IMR-90 (cell line): ENCODE measurements at regions not wholly inside any gene's neighbourhood (a gene's known extent, or its start where the extent isn't known, plus 50 kb on each side); places are given as distances from the start of the nearest gene placed in this dataset.

ENCODE experiments used
- ATAC-seq: fragments of 200-7000 bp; cut with Tn5 transposase; 2 replicates; pipeline ENCODE4 v1.9.1; 2020; ENCODE audit warnings: low read depth, mild to moderate bottlenecking, moderate library complexity
- BruUV-seq: library from RNA; stranded (reverse); fragments of 400-500 nt; replicated peaks from 2 replicates; lab custom pipeline; 2021; lab: Mats Ljungman, UMichigan
- CTCF ChIA-PET: fragments of 300-600 bp; formaldehyde crosslinking; extraction: SDS; loops from one replicate; lab custom pipeline; 2021; ENCODE audit warnings: antibody characterized with exemption; lab: Yijun Ruan, JAX
- POLR2A ChIA-PET: fragments of 300-600 bp; sonication (Branson Sonifier 250); formaldehyde crosslinking; loops from one replicate; lab custom pipeline; 2022; ENCODE audit warnings: antibody characterized with exemption; ENCODE audit not compliant: unreplicated experiment; lab: Charles Lee
- DNase-seq: peaks from one replicate; pipeline ENCODE4 v3.0.0; 2013
- H2AFZ ChIP-seq: replicated peaks from 2 replicates; pipeline ENCODE3; 2013; ENCODE audit warnings: low read length, mild to moderate bottlenecking; ENCODE audit not compliant: poor library complexity
- H2AK5ac ChIP-seq: 2 replicates; pipeline ENCODE4 v1.6.1; 2013; ENCODE audit warnings: low read depth, low read length, inconsistent platforms
- H2AK9ac ChIP-seq: replicated peaks from 2 replicates; pipeline ENCODE3; 2013; ENCODE audit warnings: mild to moderate bottlenecking, low read depth, low read length, moderate library complexity; ENCODE audit not compliant: poor library complexity
- H2BK120ac ChIP-seq: 2 replicates; pipeline ENCODE4 v1.6.1; 2013; ENCODE audit warnings: low read depth, low read length, inconsistent platforms
- H2BK15ac ChIP-seq: 3 replicates; pipeline ENCODE4 v1.6.1; 2013; ENCODE audit warnings: low read depth, low read length, inconsistent platforms
- H2BK20ac ChIP-seq: 2 replicates; pipeline ENCODE4 v1.6.1; 2013; ENCODE audit warnings: low read depth, mild to moderate bottlenecking, inconsistent platforms, low read length, moderate library complexity
- H2BK5ac ChIP-seq: 2 replicates; pipeline ENCODE4 v1.6.1; 2013; ENCODE audit warnings: mild to moderate bottlenecking, low read depth, low read length, inconsistent platforms; ENCODE audit not compliant: poor library complexity, severe bottlenecking
- H3K14ac ChIP-seq: replicated peaks from 2 replicates; pipeline ENCODE4 v1.6.1; 2013; ENCODE audit warnings: low read depth, low read length, inconsistent platforms
- H3K18ac ChIP-seq: 2 replicates; pipeline ENCODE4 v1.6.1; 2013; ENCODE audit warnings: low read depth, low read length, control low read depth
- H3K23ac ChIP-seq: 2 replicates; pipeline ENCODE4 v1.6.1; 2013; ENCODE audit warnings: low read depth, low read length, inconsistent platforms
- H3K27ac ChIP-seq: 2 replicates; pipeline ENCODE4 v1.5.1; 2013; ENCODE audit warnings: mild to moderate bottlenecking, control low read depth, low read length; ENCODE audit not compliant: insufficient read depth
- H3K27me3 ChIP-seq: 2 replicates; pipeline ENCODE4 v1.6.1; 2013; ENCODE audit warnings: low read length; ENCODE audit not compliant: control insufficient read depth, insufficient read depth
- H3K36me3 ChIP-seq: 2 replicates; pipeline ENCODE4 v1.6.1; 2013; ENCODE audit warnings: low read length, mixed read lengths; ENCODE audit not compliant: control insufficient read depth, insufficient read depth
- H3K4ac ChIP-seq: 2 replicates; pipeline ENCODE4 v1.6.1; 2013; ENCODE audit warnings: low read depth, low read length, inconsistent platforms
- H3K4me1 ChIP-seq: 2 replicates; pipeline ENCODE4 v1.6.1; 2013; ENCODE audit warnings: low read length, mixed read lengths; ENCODE audit not compliant: control insufficient read depth, insufficient read depth
- H3K4me2 ChIP-seq: 2 replicates; pipeline ENCODE4 v1.6.1; 2013; ENCODE audit warnings: low read depth, mild to moderate bottlenecking, control low read depth, low read length, moderate library complexity
- H3K4me3 ChIP-seq: 2 replicates; pipeline ENCODE4 v1.5.1; 2013; ENCODE audit warnings: low read depth, mild to moderate bottlenecking, control low read depth, low read length, moderate library complexity; ENCODE audit not compliant: insufficient read depth
- H3K56ac ChIP-seq: 2 replicates; pipeline ENCODE4 v1.6.1; 2013; ENCODE audit warnings: low read length, inconsistent platforms; ENCODE audit not compliant: insufficient read depth; ENCODE audit errors: extremely low read depth
- H3K79me1 ChIP-seq, 2 experiments: 2 replicates each; pipeline ENCODE4 v1.6.1; 2013; ENCODE audit warnings: low read length in 2 of 2, inconsistent platforms in 1 of 2, low read depth in 1 of 2
- H3K9ac ChIP-seq: 2 replicates; pipeline ENCODE4 v1.6.1; 2013; ENCODE audit warnings: low read depth, low read length, control low read depth
- H3K9me1 ChIP-seq: 2 replicates; pipeline ENCODE4 v1.6.1; 2013; ENCODE audit warnings: low read length, inconsistent platforms; ENCODE audit not compliant: insufficient read depth
- H3K9me3 ChIP-seq: 2 replicates; pipeline ENCODE4 v1.6.1; 2013; ENCODE audit warnings: low read length; ENCODE audit not compliant: control insufficient read depth, insufficient read depth
- H4K20me1 ChIP-seq: 2 replicates; pipeline ENCODE4 v1.6.1; 2013; ENCODE audit warnings: low read length, inconsistent platforms; ENCODE audit not compliant: insufficient read depth
- H4K5ac ChIP-seq: 2 replicates; pipeline ENCODE4 v1.6.1; 2013; ENCODE audit warnings: mild to moderate bottlenecking, low read depth, low read length, control low read depth
- H4K8ac ChIP-seq, 2 experiments: 2 replicates each; pipeline ENCODE4 v1.6.1; 2013; ENCODE audit warnings: low read depth in 2 of 2, low read length in 2 of 2, control low read depth in 1 of 2, inconsistent platforms in 1 of 2
- H4K91ac ChIP-seq: 2 replicates; pipeline ENCODE4 v1.6.1; 2013; ENCODE audit warnings: low read depth, low read length, inconsistent platforms; ENCODE audit not compliant: insufficient read depth
- BHLHE40 ChIP-seq: fragments of 150-350 bp; IDR thresholded peaks from 2 replicates; pipeline ENCODE4 v1.6.1; 2016; ENCODE audit warnings: mild to moderate bottlenecking, low read depth, low read length
- CEBPB ChIP-seq: IDR thresholded peaks from 2 replicates; pipeline ENCODE4 v1.6.1; 2012; ENCODE audit warnings: low read depth, low read length, improper control_type of control experiment
- CHD1 ChIP-seq: IDR thresholded peaks from 2 replicates; pipeline ENCODE4 v1.6.1; 2012; ENCODE audit warnings: low read depth, low read length, improper control_type of control experiment
- ELK1 ChIP-seq: fragments of 150-350 bp; IDR thresholded peaks from 2 replicates; pipeline ENCODE4 v1.6.1; 2016; ENCODE audit warnings: low read depth, mild to moderate bottlenecking, low read length, moderate library complexity, borderline replicate concordance
- FOS ChIP-seq: fragments of 150-350 bp; IDR thresholded peaks from 2 replicates; pipeline ENCODE4 v1.6.1; 2016; ENCODE audit warnings: low read depth, low read length
- MAFK ChIP-seq: IDR thresholded peaks from 2 replicates; pipeline ENCODE4 v1.6.1; 2012; ENCODE audit warnings: low read depth, low read length, improper control_type of control experiment
- MAZ ChIP-seq: IDR thresholded peaks from 2 replicates; pipeline ENCODE4 v1.6.1; 2012; ENCODE audit warnings: low read depth, mild to moderate bottlenecking, low read length, improper control_type of control experiment, moderate library complexity, borderline replicate concordance
- MXI1 ChIP-seq: IDR thresholded peaks from 2 replicates; pipeline ENCODE4 v1.6.1; 2012; ENCODE audit warnings: low read depth, mild to moderate bottlenecking, low read length, moderate library complexity, borderline replicate concordance
- NFE2L2 ChIP-seq: fragments of 150-350 bp; IDR thresholded peaks from 2 replicates; pipeline ENCODE4 v1.6.1; 2016; ENCODE audit warnings: low read depth, mild to moderate bottlenecking, low read length
- POLR2A ChIP-seq: IDR thresholded peaks from 2 replicates; pipeline ENCODE4 v1.6.1; 2012; ENCODE audit warnings: mild to moderate bottlenecking, low read depth, low read length
- RAD21 ChIP-seq: IDR thresholded peaks from 2 replicates; pipeline ENCODE4 v1.6.1; 2012; ENCODE audit warnings: low read length, improper control_type of control experiment
- RCOR1 ChIP-seq: IDR thresholded peaks from 2 replicates; pipeline ENCODE4 v1.6.1; 2012; ENCODE audit warnings: mild to moderate bottlenecking, low read length, improper control_type of control experiment; ENCODE audit not compliant: insufficient replicate concordance
- RFX5 ChIP-seq: IDR thresholded peaks from 2 replicates; pipeline ENCODE4 v1.8.0; 2012; ENCODE audit warnings: low read depth, mild to moderate bottlenecking, low read length, moderate library complexity
- SMC3 ChIP-seq: fragments of 150-350 bp; IDR thresholded peaks from 2 replicates; pipeline ENCODE4 v1.6.1; 2016; ENCODE audit warnings: low read depth, mild to moderate bottlenecking, antibody characterized with exemption, low read length, moderate library complexity
- USF2 ChIP-seq: fragments of 150-350 bp; IDR thresholded peaks from 2 replicates; pipeline ENCODE4 v1.6.1; 2017; ENCODE audit warnings: mild to moderate bottlenecking, antibody characterized with exemption, low read length, low read depth
- WGBS, 2 experiments: methylation state at CpG; one replicate each; pipeline versions ENCODE4 v1.1.5 to v1.1.7; 2013; ENCODE audit warnings: missing lambda C conversion rate in 2 of 2; ENCODE audit not compliant: insufficient read length in 1 of 2; ENCODE audit errors: extremely low coverage in 2 of 2; 5-methylcytosine and 5-hydroxymethylcytosine counted together
- dilution Hi-C: fragments of 300-500 bp; cut with HindIII; formaldehyde crosslinking; loops from one replicate; pipeline ENCODE4 v1.14.3; 2018; ENCODE audit warnings: low sequenced_read_pairs; ENCODE audit not compliant: unreplicated experiment
- in situ Hi-C: fragments of 300-500 bp; cut with MboI; formaldehyde crosslinking; loops from 3 replicates; pipeline ENCODE4 v1.14.3; 2019; ENCODE audit warnings: low sequenced_read_pairs, inconsistent platforms, mixed read lengths
- intact Hi-C: fragments of 100-400 bp; cut with micrococcal nuclease; formaldehyde crosslinking; loops from 2 replicates; pipeline ENCODE4 v1.10.0; 2022
- TF ChIP-seq, protein P1 (sequence below): conservative IDR thresholded peaks from 2 replicates; pipeline ENCODE4 v1.5.1; 2012; ENCODE audit warnings: mild to moderate bottlenecking, low read depth, low read length, improper control_type of control experiment

DNA sequence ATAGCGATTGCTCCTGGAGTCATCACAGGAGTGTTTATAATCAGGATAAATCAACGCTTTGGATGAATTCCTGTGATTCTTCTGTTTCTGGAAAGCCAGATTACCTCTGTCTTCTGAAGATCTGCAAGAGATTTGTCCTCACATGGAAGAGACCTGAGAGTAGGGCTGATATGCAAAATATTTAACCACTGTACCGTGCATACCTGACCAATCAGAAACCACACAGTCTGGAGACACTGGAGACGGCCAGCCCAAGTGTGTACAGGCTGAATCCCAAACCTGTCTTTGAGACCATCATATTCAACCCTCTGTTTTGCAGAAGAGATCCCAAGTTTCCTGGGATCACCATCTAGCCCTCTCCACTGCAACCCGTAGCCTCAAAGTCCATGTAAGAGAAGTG is 50.4 kb upstream of the WT1 start:
- Histone ChIP-seq H2BK5ac (no peak overlapping the region), H4K91ac (no peak overlapping the region), H4K8ac (no peak overlapping the region), H3K79me1 (no peaks in the 10 kb centered on the region), H3K9me3 (no peaks in the 10 kb centered on the region), H3K36me3 (no peaks in the 10 kb centered on the region), H3K18ac (no peak overlapping the region), H3K9me1 (no peaks in the 10 kb centered on the region), H2BK20ac (no peak overlapping the region), H3K27ac (no peak overlapping the region), H3K4ac (no peak overlapping the region), H3K9ac (no peak overlapping the region), H3K4me1 (no peaks in the 10 kb centered on the region), H4K5ac (no peak overlapping the region), H3K14ac (no peak overlapping the region), H2AK5ac (no peak overlapping the region), H2BK120ac (no peak overlapping the region), H3K4me3 (no peak overlapping the region), H3K56ac (no peak overlapping the region), H3K23ac (no peak overlapping the region), H3K27me3 (no peaks in the 10 kb centered on the region), H4K20me1 (no peaks in the 10 kb centered on the region), H2AK9ac (no peak overlapping the region), H2BK15ac (no peak overlapping the region), H2AFZ (no peak overlapping the region), H3K4me2 (no peak overlapping the region)
- dilution Hi-C loops = no loop called here
- no peak for DNase-seq
- intact Hi-C loops = no loop called here
- ChIA-PET POLR2A (no interaction called here), CTCF (no interaction called here)
- ATAC-seq = no peak
- WGBS, 2 experiments = no CpG with 5 or more reads among the region's 5 CpGs
- BruUV-seq = no TSS peak
- TF ChIP-seq MXI1 (no peak), ELK1 (no peak), RFX5 (no peak), RCOR1 (no peak), RAD21 (no peak), CEBPB (no peak), BHLHE40 (no peak), POLR2A (no peak), NFE2L2 (no peak), MAFK (no peak), CHD1 (no peak), FOS (no peak), MAZ (no peak), USF2 (no peak), SMC3 (no peak)
- TF ChIP-seq, protein P1, sequence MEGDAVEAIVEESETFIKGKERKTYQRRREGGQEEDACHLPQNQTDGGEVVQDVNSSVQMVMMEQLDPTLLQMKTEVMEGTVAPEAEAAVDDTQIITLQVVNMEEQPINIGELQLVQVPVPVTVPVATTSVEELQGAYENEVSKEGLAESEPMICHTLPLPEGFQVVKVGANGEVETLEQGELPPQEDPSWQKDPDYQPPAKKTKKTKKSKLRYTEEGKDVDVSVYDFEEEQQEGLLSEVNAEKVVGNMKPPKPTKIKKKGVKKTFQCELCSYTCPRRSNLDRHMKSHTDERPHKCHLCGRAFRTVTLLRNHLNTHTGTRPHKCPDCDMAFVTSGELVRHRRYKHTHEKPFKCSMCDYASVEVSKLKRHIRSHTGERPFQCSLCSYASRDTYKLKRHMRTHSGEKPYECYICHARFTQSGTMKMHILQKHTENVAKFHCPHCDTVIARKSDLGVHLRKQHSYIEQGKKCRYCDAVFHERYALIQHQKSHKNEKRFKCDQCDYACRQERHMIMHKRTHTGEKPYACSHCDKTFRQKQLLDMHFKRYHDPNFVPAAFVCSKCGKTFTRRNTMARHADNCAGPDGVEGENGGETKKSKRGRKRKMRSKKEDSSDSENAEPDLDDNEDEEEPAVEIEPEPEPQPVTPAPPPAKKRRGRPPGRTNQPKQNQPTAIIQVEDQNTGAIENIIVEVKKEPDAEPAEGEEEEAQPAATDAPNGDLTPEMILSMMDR = no peak
- in situ Hi-C loops = no loop called here
